HG03439 (cell line): ENCODE measurements at regions not wholly inside any gene's neighbourhood (a gene's known extent, or its start where the extent isn't known, plus 50 kb on each side); places are given as distances from the start of the nearest gene placed in this dataset.

Experiments
- ATAC-seq: cut with Tn5 transposase; IDR thresholded peaks from one replicate; pipeline ENCODE4 v1.9.1; 2021; ENCODE audit warnings: mild to moderate bottlenecking, moderate library complexity; ENCODE audit not compliant: unreplicated experiment

GRCh38 chr15:98139337-98139736 is 178.8 kb downstream of the ARRDC4 start:
- no peak for ATAC-seq

GRCh38 chr15:98142572-98142971 is 182.1 kb downstream of the ARRDC4 start:
- ATAC-seq, result no peak

GRCh38 chr15:98143116-98143515 is 182.6 kb downstream of the ARRDC4 start:
- no peak for ATAC-seq

GRCh38 chr15:98144388-98144787 is 183.9 kb downstream of the ARRDC4 start:
- no peak for ATAC-seq

- ATAC-seq, result no peak
These were observed 185.7 kb downstream of the ARRDC4 start for GRCh38 chr15:98146031-98146820.

GRCh38 chr15:98147415-98147814 is 186.9 kb downstream of the ARRDC4 start:
- ATAC-seq, result no peak

- ATAC-seq, result no peak
These were observed 189.6 kb downstream of the ARRDC4 start for GRCh38 chr15:98150084-98150483.

- no peak for ATAC-seq
These were observed 190.0 kb downstream of the ARRDC4 start for GRCh38 chr15:98150536-98150935.

GRCh38 chr15:98151096-98151495 is 190.6 kb downstream of the ARRDC4 start:
- no peak for ATAC-seq

- ATAC-seq, result no peak
These were observed 191.7 kb downstream of the ARRDC4 start for GRCh38 chr15:98152156-98152555.

- ATAC-seq, result no peak
These were observed 194.4 kb downstream of the ARRDC4 start for GRCh38 chr15:98154863-98155262.

GRCh38 chr15:98155356-98155755 is 194.9 kb downstream of the ARRDC4 start:
- ATAC-seq, result no peak

- no peak for ATAC-seq
These were observed 199.7 kb downstream of the ARRDC4 start for GRCh38 chr15:98160236-98160635.

- ATAC-seq, result no peak
These were observed 203.0 kb downstream of the ARRDC4 start for GRCh38 chr15:98163319-98164045.

- ATAC-seq, result no peak
These were observed 204.1 kb downstream of the ARRDC4 start for GRCh38 chr15:98164571-98164970.

GRCh38 chr15:98164986-98165385 is 204.5 kb downstream of the ARRDC4 start:
- ATAC-seq, result no peak

GRCh38 chr15:98167722-98168268 is 207.3 kb downstream of the ARRDC4 start:
- ATAC-seq, result no peak

GRCh38 chr15:98169551-98169950 is 209.0 kb downstream of the ARRDC4 start:
- ATAC-seq, result no peak

- ATAC-seq, result no peak
These were observed 213.8 kb downstream of the ARRDC4 start for GRCh38 chr15:98174286-98174685.

GRCh38 chr15:98174841-98175240 is 214.3 kb downstream of the ARRDC4 start:
- no peak for ATAC-seq

GRCh38 chr15:98177966-98178592 is 217.6 kb downstream of the ARRDC4 start:
- no peak for ATAC-seq

GRCh38 chr15:98178861-98179260 is 218.4 kb downstream of the ARRDC4 start:
- ATAC-seq, result no peak
